Lung (tissue), 11 donors: ENCODE measurements at regions not wholly inside any gene's neighbourhood (a gene's known extent, or its start where the extent isn't known, plus 50 kb on each side); places are given as distances from the start of the nearest gene placed in this dataset.

ENCODE experiments used
- ATAC-seq: fragments of 200-7000 bp; cut with Tn5 transposase; one replicate; pipeline ENCODE4 v1.9.1; 2020; ENCODE audit warnings: moderate number of reproducible peaks; ENCODE audit not compliant: insufficient read depth, low FRiP score
- DNase-seq, 3 donors: peaks; one replicate each; pipeline ENCODE4 v3.0.0-alpha.2; 2013 to 2017
- H3K27ac ChIP-seq, 2 donors: one replicate each; pipeline ENCODE4 v1.5.1; 2013; ENCODE audit warnings: mild to moderate bottlenecking in 2 of 2, moderate library complexity in 2 of 2, control low read depth in 1 of 2, inconsistent platforms in 1 of 2, low read depth in 1 of 2, low read length in 1 of 2
- H3K27me3 ChIP-seq, 3 donors: one replicate each; pipeline ENCODE4 v1.5.1; 2013; ENCODE audit warnings: low read length in 2 of 3; ENCODE audit not compliant: control insufficient read depth in 3 of 3, insufficient read depth in 3 of 3
- H3K36me3 ChIP-seq, 4 donors: one replicate each; pipeline ENCODE4 v1.5.1; 2013; ENCODE audit warnings: low read length in 4 of 4, mild to moderate bottlenecking in 1 of 4, moderate library complexity in 1 of 4; ENCODE audit not compliant: control insufficient read depth in 4 of 4, insufficient read depth in 4 of 4
- H3K4me1 ChIP-seq, 5 donors: one replicate each; pipeline ENCODE4 v1.5.1; 2013; ENCODE audit warnings: low read length in 5 of 5, mild to moderate bottlenecking in 2 of 5, moderate library complexity in 1 of 5; ENCODE audit not compliant: control insufficient read depth in 5 of 5, insufficient read depth in 5 of 5
- H3K4me3 ChIP-seq: one replicate; pipeline ENCODE4 v1.5.1; 2013; ENCODE audit warnings: mild to moderate bottlenecking, control low read depth, moderate library complexity
- H3K9ac ChIP-seq, 2 donors: one replicate each; pipeline ENCODE4 v1.5.1; 2013; ENCODE audit warnings: low read length in 2 of 2, control low read depth in 1 of 2; ENCODE audit not compliant: insufficient read depth in 1 of 2
- H3K9me3 ChIP-seq, 4 donors: one replicate each; pipeline ENCODE4 v1.5.1; 2013; ENCODE audit warnings: low read length in 3 of 4, mild to moderate bottlenecking in 1 of 4, moderate library complexity in 1 of 4; ENCODE audit not compliant: control insufficient read depth in 4 of 4, insufficient read depth in 3 of 4
- CTCF ChIP-seq: IDR thresholded peaks from 2 replicates; pipeline ENCODE4 v1.5.1; 2012; ENCODE audit warnings: mild to moderate bottlenecking; ENCODE audit errors: control extremely low read depth, extremely low read depth
- WGBS, 2 donors: extraction: QIAGEN DNeasy Blood & Tissue Kit; methylation state at CpG; one replicate each; pipeline ENCODE4 v1.1.7; 2013; 5-methylcytosine and 5-hydroxymethylcytosine counted together
- donor health status: control.
- donor health status: control.
- donor health status: Bipolar disorder and iron deficiency.
- donor health status: healthy.
- donor health status: DM: yes; HTN: yes; CAD: no.

GRCh38 chr10:93221521-93221920, 147.8 kb downstream of the CYP26A1 start:
- Histone ChIP-seq H3K4me3 (no peak overlapping the region), H3K27ac (no peak overlapping the region), H3K9ac (no peak overlapping the region), H3K27me3 (no peaks in the 10 kb centered on the region), H3K4me1 (peaks cover 0 to 4% (median 0%) of the 10 kb centered on the region in 5 donors), H3K9me3 (no peaks in the 10 kb centered on the region), H3K36me3 (no peaks in the 10 kb centered on the region)
- no peak for DNase-seq
- TF ChIP-seq CTCF, result no peak
- 93% methylated on average over 5 of the region's 5 CpGs for WGBS, 2 donors
- no peak for ATAC-seq

- Histone ChIP-seq H3K4me1 (peaks cover 0 to 4% (median 0%) of the 10 kb centered on the region in 5 donors), H3K36me3 (no peaks in the 10 kb centered on the region), H3K9ac (no peak overlapping the region), H3K4me3 (no peak overlapping the region), H3K27me3 (no peaks in the 10 kb centered on the region), H3K27ac (no peak overlapping the region), H3K9me3 (no peaks in the 10 kb centered on the region)
- DNase-seq (no peak), ATAC-seq (no peak)
- no peak for TF ChIP-seq CTCF
- 70 to 89% methylated on average over 1 of the region's 1 CpG for WGBS, 2 donors
Observed at GRCh38 chr10:93222211-93222754, 148.6 kb downstream of the CYP26A1 start.

- H3K9ac ChIP-seq, result no peak overlapping the region
- DNase-seq (no peak), ATAC-seq (no peak)
- H3K9me3 ChIP-seq, result no peaks in the 10 kb centered on the region
- H3K4me3 ChIP-seq, result no peak overlapping the region
- no peaks in the 10 kb centered on the region for H3K36me3 ChIP-seq
- no peak overlapping the region for H3K27ac ChIP-seq
- no peaks in the 10 kb centered on the region for H3K27me3 ChIP-seq
- TF ChIP-seq CTCF, result no peak
- peaks cover 0 to 4% (median 0%) of the 10 kb centered on the region in 5 donors for H3K4me1 ChIP-seq
Observed at GRCh38 chr10:93222876-93223275, 149.2 kb downstream of the CYP26A1 start.

GRCh38 chr10:93223336-93223735, 149.6 kb downstream of the CYP26A1 start:
- H3K27me3 ChIP-seq, result no peaks in the 10 kb centered on the region
- TF ChIP-seq CTCF, result no peak
- peaks cover 0 to 4% (median 0%) of the 10 kb centered on the region in 5 donors for H3K4me1 ChIP-seq
- H3K36me3 ChIP-seq, result no peaks in the 10 kb centered on the region
- H3K9me3 ChIP-seq, result no peaks in the 10 kb centered on the region
- H3K4me3 ChIP-seq, result no peak overlapping the region
- H3K9ac ChIP-seq, result no peak overlapping the region
- H3K27ac ChIP-seq, result no peak overlapping the region
- WGBS, 2 donors, result 97% methylated on average over 3 of the region's 3 CpGs
- no peak for ATAC-seq
- no peak for DNase-seq
